Endothelial cell of umbilical vein (primary cell): ENCODE measurements at regions not wholly inside any gene's neighbourhood (a gene's known extent, or its start where the extent isn't known, plus 50 kb on each side); places are given as distances from the start of the nearest gene placed in this dataset.

Experiments
- BruUV-seq: library from RNA; stranded (reverse); fragments of 400-500 nt; replicated peaks from 2 replicates; lab custom pipeline; 2021; lab: Mats Ljungman, UMichigan
- CTCF ChIA-PET: fragments of 300-600, 350-600 bp; sonication (Branson Sonifier 250); formaldehyde crosslinking; loops from one replicate; lab custom pipeline; 2021; ENCODE audit warnings: antibody characterized with exemption, inconsistent platforms; lab: Charles Lee
- POLR2A ChIA-PET: fragments of 300-600, 350-600 bp; sonication (Branson Sonifier 250); formaldehyde crosslinking; loops from one replicate; lab custom pipeline; 2021; ENCODE audit warnings: antibody characterized with exemption, inconsistent platforms; lab: Charles Lee
- DNase-seq: peaks from one replicate; pipeline ENCODE4 v3.0.0-alpha.2; 2011; ENCODE audit warnings: low read depth, low spot score
- FAIRE-seq: peaks from 2 replicates; lab custom pipeline; 2011; peaks lifted over from hg19 to GRCh38; lab: Jason Lieb, UNC
- H2AFZ ChIP-seq: 2 replicates; pipeline ENCODE4 v1.6.0; 2012; ENCODE audit warnings: low read depth, low read length, control low read depth, inconsistent platforms
- H3K27ac ChIP-seq: 2 replicates; pipeline ENCODE4 v1.5.1; 2011; ENCODE audit warnings: low read depth, mild to moderate bottlenecking, control low read depth, low read length, moderate library complexity; ENCODE audit not compliant: insufficient read depth
- H3K27me3 ChIP-seq, 2 experiments: 2 replicates each; pipeline versions ENCODE4 v1.6.0 to v1.6.1; 2011; ENCODE audit warnings: low read length in 2 of 2, mixed read lengths in 1 of 2; ENCODE audit not compliant: control insufficient read depth in 2 of 2, insufficient read depth in 2 of 2
- H3K36me3 ChIP-seq, 2 experiments: 2 replicates in 1 of 2; 3 replicates in 1 of 2; pipeline ENCODE4 v1.5.1; 2011; ENCODE audit warnings: low read length in 2 of 2, mild to moderate bottlenecking in 1 of 2, moderate library complexity in 1 of 2; ENCODE audit not compliant: control insufficient read depth in 2 of 2, insufficient read depth in 2 of 2; ENCODE audit errors: extremely low read depth in 1 of 2
- H3K4me1 ChIP-seq: 3 replicates; pipeline ENCODE4 v1.5.1; 2011; ENCODE audit warnings: mild to moderate bottlenecking, low read length; ENCODE audit not compliant: control insufficient read depth, insufficient read depth; ENCODE audit errors: extremely low read depth
- H3K4me2 ChIP-seq: 2 replicates; pipeline ENCODE4 v1.6.1; 2011; ENCODE audit warnings: low read length, control low read depth, mixed read lengths; ENCODE audit not compliant: insufficient read depth
- H3K4me3 ChIP-seq, 3 experiments: fragments of 200-600 bp in 1 of 3; sonication (generic), shearing (Covaris generic) in 1 of 3; replicated peaks in 1 of 3; 2 replicates each; pipeline ENCODE4 v1.5.1; 2011 to 2016; ENCODE audit warnings: control low read depth in 3 of 3, low read length in 3 of 3, mild to moderate bottlenecking in 2 of 3, inconsistent platforms in 1 of 3, low read depth in 1 of 3, moderate library complexity in 1 of 3; ENCODE audit not compliant: insufficient read depth in 1 of 3
- H3K79me2 ChIP-seq: 2 replicates; pipeline ENCODE4 v1.6.0; 2012; ENCODE audit warnings: low read length, inconsistent platforms; ENCODE audit not compliant: control insufficient read depth, insufficient read depth
- H3K9ac ChIP-seq: replicated peaks from 2 replicates; pipeline ENCODE3; 2011; ENCODE audit warnings: low read length, control low read depth; ENCODE audit not compliant: insufficient read depth; ENCODE audit errors: extremely low read depth
- H3K9me1 ChIP-seq: replicated peaks from 3 replicates; pipeline ENCODE4 v1.6.0; 2011; ENCODE audit warnings: mild to moderate bottlenecking, low read length; ENCODE audit not compliant: control insufficient read depth, insufficient read depth; ENCODE audit errors: extremely low read depth
- H3K9me3 ChIP-seq: replicated peaks from 2 replicates; pipeline ENCODE4 v1.5.1; 2012; ENCODE audit warnings: low read length, inconsistent platforms; ENCODE audit not compliant: control insufficient read depth, insufficient read depth
- H4K20me1 ChIP-seq: replicated peaks from 2 replicates; pipeline ENCODE3; 2011; ENCODE audit warnings: mild to moderate bottlenecking, low read length; ENCODE audit not compliant: control insufficient read depth, insufficient read depth; ENCODE audit errors: extremely low read depth
- CTCF ChIP-seq, 2 donors: IDR thresholded peaks; 1 replicate in 1 of 2; 2 replicates in 1 of 2; pipeline ENCODE4 v1.5.1; 2011; ENCODE audit warnings: low read length in 2 of 2, mild to moderate bottlenecking in 2 of 2, moderate library complexity in 2 of 2, control low read depth in 1 of 2, inconsistent platforms in 1 of 2, low read depth in 1 of 2; ENCODE audit not compliant: insufficient read depth in 1 of 2; ENCODE audit errors: extremely low read depth in 1 of 2
- EZH2 ChIP-seq: IDR thresholded peaks from 2 replicates; pipeline ENCODE4 v1.6.1; 2012; ENCODE audit warnings: borderline replicate concordance, low read depth, mild to moderate bottlenecking, moderate library complexity, low read length, inconsistent platforms; ENCODE audit not compliant: severe bottlenecking
- FOS ChIP-seq: IDR thresholded peaks from 2 replicates; pipeline ENCODE4 v1.6.1; 2011; ENCODE audit warnings: mild to moderate bottlenecking, low read length, moderate library complexity, borderline replicate concordance; ENCODE audit not compliant: insufficient read depth
- GATA2 ChIP-seq: IDR thresholded peaks from 2 replicates; pipeline ENCODE4 v1.7.0; 2011; ENCODE audit warnings: low read depth, mild to moderate bottlenecking, moderate library complexity, mixed read lengths, low read length; ENCODE audit not compliant: insufficient read length, insufficient read depth
- MYC ChIP-seq: IDR thresholded peaks from one replicate; pipeline ENCODE4 v1.6.1; 2011; ENCODE audit warnings: mild to moderate bottlenecking, low read depth, low read length
- POLR2A ChIP-seq: IDR thresholded peaks from 2 replicates; pipeline ENCODE4 v1.6.1; 2012; ENCODE audit warnings: low read depth, mild to moderate bottlenecking, control low read depth, low read length
- dilution Hi-C: fragments of 300-500 bp; cut with MboI; formaldehyde crosslinking; loops from one replicate; pipeline ENCODE4 v1.15.0; 2019; ENCODE audit warnings: low sequenced_read_pairs; ENCODE audit not compliant: extremely low pct_ligation_motif_present
- intact Hi-C: fragments of 100-400 bp; cut with micrococcal nuclease; formaldehyde crosslinking; loops from one replicate; pipeline ENCODE4 v1.10.0; 2022

GRCh38 chr18:51321696-51322095, 124.2 kb upstream of the MEX3C start:
- Histone ChIP-seq H3K27ac (no peak overlapping the region), H3K9me3 (no peaks in the 10 kb centered on the region), H3K4me2 (no peak overlapping the region), H2AFZ (no peak overlapping the region), H4K20me1 (no peaks in the 10 kb centered on the region), H3K27me3 (no peaks in the 10 kb centered on the region), H3K9me1 (no peaks in the 10 kb centered on the region), H3K4me1 (no peaks in the 10 kb centered on the region), H3K36me3 (no peaks in the 10 kb centered on the region), H3K9ac (no peak overlapping the region), H3K79me2 (no peaks in the 10 kb centered on the region), H3K4me3 (no peak overlapping the region)
- DNase-seq: no peak
- BruUV-seq: no TSS peak
- no peak for TF ChIP-seq POLR2A
- TF ChIP-seq CTCF (IDR thresholded peaks at IDR 0.05; ENCODE audit: extremely low read depth in 1 of 2, insufficient read depth in 1 of 2, low read depth in 1 of 2, low read length in 2 of 2): no peak
- ChIA-PET POLR2A (no interaction called here), CTCF (no interaction called here)
- no peak for FAIRE-seq
- dilution Hi-C loops: no loop called here
- intact Hi-C loops: no loop called here

GRCh38 chr18:51323961-51324360, 126.5 kb upstream of the MEX3C start:
- Histone ChIP-seq H2AFZ (no peak overlapping the region), H3K36me3 (no peaks in the 10 kb centered on the region), H3K27me3 (no peaks in the 10 kb centered on the region), H3K4me1 (no peaks in the 10 kb centered on the region), H3K4me2 (no peak overlapping the region), H3K79me2 (no peaks in the 10 kb centered on the region), H3K4me3 (no peak overlapping the region), H3K9me3 (no peaks in the 10 kb centered on the region), H4K20me1 (no peaks in the 10 kb centered on the region), H3K9me1 (no peaks in the 10 kb centered on the region), H3K27ac (no peak overlapping the region), H3K9ac (no peak overlapping the region)
- ChIA-PET POLR2A (no interaction called here), CTCF (no interaction called here)
- DNase-seq (no peak), FAIRE-seq (no peak)
- no TSS peak for BruUV-seq
- intact Hi-C loops: no loop called here
- dilution Hi-C loops: no loop called here
- TF ChIP-seq EZH2 (no peak), FOS (no peak), POLR2A (no peak), MYC (no peak), GATA2 (no peak)
